SK-N-SH treated with all-trans-retinoic acid at 6 μM for 48 hours (cell line): ENCODE measurements at regions not wholly inside any gene's neighbourhood (a gene's known extent, or its start where the extent isn't known, plus 50 kb on each side); places are given as distances from the start of the nearest gene placed in this dataset.

Experiments used
- ATAC-seq: fragments of 200-7000 bp; cut with Tn5 transposase; 3 replicates; pipeline ENCODE4 v1.9.1; 2020; ENCODE audit warnings: mild to moderate bottlenecking, moderate library complexity
- ARNTL ChIP-seq: fragments of 450-650 bp; formaldehyde crosslinking; IDR thresholded peaks from 2 replicates; pipeline ENCODE4 v1.5.0; 2020; ENCODE audit warnings: low read depth, mild to moderate bottlenecking, moderate library complexity, borderline replicate concordance
- CSDC2 ChIP-seq: fragments of 250-450 bp; sonication (Bioruptor Pico); IDR thresholded peaks from 2 replicates; pipeline ENCODE4 v1.5.0; 2020; ENCODE audit warnings: mild to moderate bottlenecking, moderate library complexity
- ESRRG ChIP-seq: fragments of 250-450 bp; sonication (Bioruptor Pico); IDR thresholded peaks from 2 replicates; pipeline ENCODE4 v1.6.1; 2021; ENCODE audit warnings: mild to moderate bottlenecking
- GLIS3 ChIP-seq: fragments of 250-450 bp; sonication (Bioruptor Pico); IDR thresholded peaks from 2 replicates; pipeline ENCODE4 v1.5.0; 2020; ENCODE audit warnings: mild to moderate bottlenecking, moderate library complexity
- ISL1 ChIP-seq: fragments of 250-450 bp; sonication (Bioruptor Pico); IDR thresholded peaks from 2 replicates; pipeline ENCODE4 v2.1.2; 2022; ENCODE audit warnings: mild to moderate bottlenecking, moderate library complexity
- OSR1 ChIP-seq: fragments of 250-450 bp; sonication (Bioruptor Pico); IDR thresholded peaks from 2 replicates; pipeline ENCODE4 v1.8.0; 2022; ENCODE audit warnings: moderate library complexity, mild to moderate bottlenecking, inconsistent platforms
- PPARA ChIP-seq: fragments of 250-450 bp; sonication (Bioruptor Pico); IDR thresholded peaks from 2 replicates; pipeline ENCODE4 v1.5.0; 2020; ENCODE audit warnings: mild to moderate bottlenecking, borderline replicate concordance
- RARB ChIP-seq: fragments of 250-450 bp; sonication (Bioruptor Pico); IDR thresholded peaks from 2 replicates; pipeline ENCODE4 v1.8.0; 2021; ENCODE audit warnings: mild to moderate bottlenecking, moderate library complexity
- SNAI2 ChIP-seq: fragments of 250-450 bp; sonication (Bioruptor Pico); IDR thresholded peaks from 2 replicates; pipeline ENCODE4 v1.5.0; 2020; ENCODE audit warnings: mild to moderate bottlenecking, moderate library complexity
- TCF4 ChIP-seq: fragments of 250-450 bp; sonication (Bioruptor Pico); IDR thresholded peaks from 2 replicates; pipeline ENCODE4 v1.8.0; 2021; ENCODE audit warnings: mild to moderate bottlenecking, moderate library complexity, borderline replicate concordance
- TOX ChIP-seq: fragments of 250-450 bp; sonication (Bioruptor Pico); IDR thresholded peaks from 2 replicates; pipeline ENCODE4 v1.8.0; 2021; ENCODE audit warnings: mild to moderate bottlenecking, moderate library complexity, borderline replicate concordance
- ZC3H10 ChIP-seq: fragments of 250-450 bp; sonication (Bioruptor Pico); IDR thresholded peaks from 2 replicates; pipeline ENCODE4 v1.5.1; 2021; ENCODE audit warnings: mild to moderate bottlenecking, moderate library complexity
- ZFP3 ChIP-seq: fragments of 250-450 bp; sonication (Bioruptor Pico); IDR thresholded peaks from 2 replicates; pipeline ENCODE4 v1.5.0; 2020; ENCODE audit warnings: mild to moderate bottlenecking, moderate library complexity
- ZNF565 ChIP-seq: fragments of 450-650 bp; formaldehyde crosslinking; conservative IDR thresholded peaks from 2 replicates; pipeline ENCODE4 v1.5.0; 2020; ENCODE audit warnings: low read depth, mild to moderate bottlenecking, moderate library complexity
- ZNF70 ChIP-seq: fragments of 450-650 bp; formaldehyde crosslinking; IDR thresholded peaks from 2 replicates; pipeline ENCODE4 v1.5.0; 2020; ENCODE audit warnings: mild to moderate bottlenecking, moderate library complexity
- ZNF8 ChIP-seq: fragments of 450-650 bp; formaldehyde crosslinking; IDR thresholded peaks from 2 replicates; pipeline ENCODE4 v1.5.0; 2020; ENCODE audit warnings: mild to moderate bottlenecking, moderate library complexity
- TF ChIP-seq, protein P1 (sequence below): fragments of 250-450 bp; sonication (Bioruptor Pico); IDR thresholded peaks from 2 replicates; pipeline ENCODE4 v1.8.0; 2021; ENCODE audit warnings: low read depth, mild to moderate bottlenecking, moderate library complexity, borderline replicate concordance
- TF ChIP-seq, protein P2 (sequence below): fragments of 250-450 bp; sonication (Bioruptor Pico); IDR thresholded peaks from 2 replicates; pipeline ENCODE4 v1.5.0; 2020; ENCODE audit warnings: mild to moderate bottlenecking, moderate library complexity
- TF ChIP-seq, protein P3 (sequence below): fragments of 250-450 bp; sonication (Bioruptor Pico); IDR thresholded peaks from 2 replicates; pipeline ENCODE4 v1.8.0; 2020; ENCODE audit warnings: mild to moderate bottlenecking, moderate library complexity, borderline replicate concordance
- TF ChIP-seq, protein P4 (sequence below): fragments of 250-450 bp; sonication (Bioruptor Pico); IDR thresholded peaks from 2 replicates; pipeline ENCODE4 v1.5.1; 2021; ENCODE audit warnings: mild to moderate bottlenecking, moderate library complexity

DNA sequence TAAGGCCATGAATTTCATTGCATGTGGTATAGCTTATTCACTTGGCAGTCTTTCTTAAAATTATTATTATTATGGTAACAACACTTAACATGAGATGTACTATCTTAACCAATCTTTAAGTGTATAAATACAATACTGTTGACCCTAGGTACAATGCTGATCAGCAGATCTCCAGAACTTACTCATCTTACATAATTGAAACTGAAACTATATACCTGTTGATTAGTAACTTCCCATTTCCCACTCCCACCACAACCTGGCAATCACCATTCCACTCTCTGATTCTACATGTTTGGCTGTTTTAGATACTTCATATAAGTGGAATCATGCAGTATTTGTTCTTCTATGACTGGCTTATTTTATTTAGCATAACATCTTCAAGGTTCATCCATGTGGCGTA lies 150.2 kb upstream of the POU2AF2 start:
- no peak for ATAC-seq
- no peak for TF ChIP-seq ISL1 (CRISPR knock-in tag)

DNA sequence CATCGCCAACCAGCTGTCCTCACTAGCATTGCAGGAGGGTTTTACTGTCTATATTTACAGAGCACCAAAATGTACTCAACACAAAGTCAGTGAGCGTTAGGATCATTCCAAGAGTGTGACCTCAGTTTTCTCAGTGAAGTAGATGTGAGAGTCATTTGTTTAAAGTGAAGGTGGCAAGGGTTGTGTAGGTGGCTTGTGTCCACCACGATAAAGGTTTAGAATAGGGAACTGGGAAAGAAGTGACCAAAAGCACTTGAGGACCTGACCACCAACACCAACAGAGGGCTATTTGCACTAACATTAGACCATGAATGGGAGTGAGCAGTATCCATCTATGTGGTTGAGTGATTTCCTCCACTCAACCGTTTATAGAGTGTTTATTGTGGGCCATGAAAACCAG lies 152.5 kb upstream of the POU2AF2 start:
- ATAC-seq: no peak
- TF ChIP-seq, protein P1, sequence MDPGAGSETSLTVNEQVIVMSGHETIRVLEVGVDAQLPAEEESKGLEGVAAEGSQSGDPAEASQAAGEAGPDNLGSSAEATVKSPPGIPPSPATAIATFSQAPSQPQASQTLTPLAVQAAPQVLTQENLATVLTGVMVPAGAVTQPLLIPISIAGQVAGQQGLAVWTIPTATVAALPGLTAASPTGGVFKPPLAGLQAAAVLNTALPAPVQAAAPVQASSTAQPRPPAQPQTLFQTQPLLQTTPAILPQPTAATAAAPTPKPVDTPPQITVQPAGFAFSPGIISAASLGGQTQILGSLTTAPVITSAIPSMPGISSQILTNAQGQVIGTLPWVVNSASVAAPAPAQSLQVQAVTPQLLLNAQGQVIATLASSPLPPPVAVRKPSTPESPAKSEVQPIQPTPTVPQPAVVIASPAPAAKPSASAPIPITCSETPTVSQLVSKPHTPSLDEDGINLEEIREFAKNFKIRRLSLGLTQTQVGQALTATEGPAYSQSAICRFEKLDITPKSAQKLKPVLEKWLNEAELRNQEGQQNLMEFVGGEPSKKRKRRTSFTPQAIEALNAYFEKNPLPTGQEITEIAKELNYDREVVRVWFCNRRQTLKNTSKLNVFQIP: no peak
- TF ChIP-seq RARB (CRISPR knock-in tag) (no peak), ESRRG (CRISPR knock-in tag) (no peak), GLIS3 (CRISPR knock-in tag) (no peak), ZNF565 (CRISPR knock-in tag) (no peak), ISL1 (CRISPR knock-in tag) (no peak), OSR1 (CRISPR knock-in tag) (no peak), SNAI2 (CRISPR knock-in tag) (no peak), ZFP3 (CRISPR knock-in tag) (no peak), ZC3H10 (CRISPR knock-in tag) (no peak)
- TF ChIP-seq, protein P2, sequence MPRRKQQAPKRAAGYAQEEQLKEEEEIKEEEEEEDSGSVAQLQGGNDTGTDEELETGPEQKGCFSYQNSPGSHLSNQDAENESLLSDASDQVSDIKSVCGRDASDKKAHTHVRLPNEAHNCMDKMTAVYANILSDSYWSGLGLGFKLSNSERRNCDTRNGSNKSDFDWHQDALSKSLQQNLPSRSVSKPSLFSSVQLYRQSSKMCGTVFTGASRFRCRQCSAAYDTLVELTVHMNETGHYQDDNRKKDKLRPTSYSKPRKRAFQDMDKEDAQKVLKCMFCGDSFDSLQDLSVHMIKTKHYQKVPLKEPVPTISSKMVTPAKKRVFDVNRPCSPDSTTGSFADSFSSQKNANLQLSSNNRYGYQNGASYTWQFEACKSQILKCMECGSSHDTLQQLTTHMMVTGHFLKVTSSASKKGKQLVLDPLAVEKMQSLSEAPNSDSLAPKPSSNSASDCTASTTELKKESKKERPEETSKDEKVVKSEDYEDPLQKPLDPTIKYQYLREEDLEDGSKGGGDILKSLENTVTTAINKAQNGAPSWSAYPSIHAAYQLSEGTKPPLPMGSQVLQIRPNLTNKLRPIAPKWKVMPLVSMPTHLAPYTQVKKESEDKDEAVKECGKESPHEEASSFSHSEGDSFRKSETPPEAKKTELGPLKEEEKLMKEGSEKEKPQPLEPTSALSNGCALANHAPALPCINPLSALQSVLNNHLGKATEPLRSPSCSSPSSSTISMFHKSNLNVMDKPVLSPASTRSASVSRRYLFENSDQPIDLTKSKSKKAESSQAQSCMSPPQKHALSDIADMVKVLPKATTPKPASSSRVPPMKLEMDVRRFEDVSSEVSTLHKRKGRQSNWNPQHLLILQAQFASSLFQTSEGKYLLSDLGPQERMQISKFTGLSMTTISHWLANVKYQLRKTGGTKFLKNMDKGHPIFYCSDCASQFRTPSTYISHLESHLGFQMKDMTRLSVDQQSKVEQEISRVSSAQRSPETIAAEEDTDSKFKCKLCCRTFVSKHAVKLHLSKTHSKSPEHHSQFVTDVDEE: no peak
- TF ChIP-seq, protein P3, sequence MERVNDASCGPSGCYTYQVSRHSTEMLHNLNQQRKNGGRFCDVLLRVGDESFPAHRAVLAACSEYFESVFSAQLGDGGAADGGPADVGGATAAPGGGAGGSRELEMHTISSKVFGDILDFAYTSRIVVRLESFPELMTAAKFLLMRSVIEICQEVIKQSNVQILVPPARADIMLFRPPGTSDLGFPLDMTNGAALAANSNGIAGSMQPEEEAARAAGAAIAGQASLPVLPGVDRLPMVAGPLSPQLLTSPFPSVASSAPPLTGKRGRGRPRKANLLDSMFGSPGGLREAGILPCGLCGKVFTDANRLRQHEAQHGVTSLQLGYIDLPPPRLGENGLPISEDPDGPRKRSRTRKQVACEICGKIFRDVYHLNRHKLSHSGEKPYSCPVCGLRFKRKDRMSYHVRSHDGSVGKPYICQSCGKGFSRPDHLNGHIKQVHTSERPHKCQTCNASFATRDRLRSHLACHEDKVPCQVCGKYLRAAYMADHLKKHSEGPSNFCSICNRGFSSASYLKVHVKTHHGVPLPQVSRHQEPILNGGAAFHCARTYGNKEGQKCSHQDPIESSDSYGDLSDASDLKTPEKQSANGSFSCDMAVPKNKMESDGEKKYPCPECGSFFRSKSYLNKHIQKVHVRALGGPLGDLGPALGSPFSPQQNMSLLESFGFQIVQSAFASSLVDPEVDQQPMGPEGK: no peak

DNA sequence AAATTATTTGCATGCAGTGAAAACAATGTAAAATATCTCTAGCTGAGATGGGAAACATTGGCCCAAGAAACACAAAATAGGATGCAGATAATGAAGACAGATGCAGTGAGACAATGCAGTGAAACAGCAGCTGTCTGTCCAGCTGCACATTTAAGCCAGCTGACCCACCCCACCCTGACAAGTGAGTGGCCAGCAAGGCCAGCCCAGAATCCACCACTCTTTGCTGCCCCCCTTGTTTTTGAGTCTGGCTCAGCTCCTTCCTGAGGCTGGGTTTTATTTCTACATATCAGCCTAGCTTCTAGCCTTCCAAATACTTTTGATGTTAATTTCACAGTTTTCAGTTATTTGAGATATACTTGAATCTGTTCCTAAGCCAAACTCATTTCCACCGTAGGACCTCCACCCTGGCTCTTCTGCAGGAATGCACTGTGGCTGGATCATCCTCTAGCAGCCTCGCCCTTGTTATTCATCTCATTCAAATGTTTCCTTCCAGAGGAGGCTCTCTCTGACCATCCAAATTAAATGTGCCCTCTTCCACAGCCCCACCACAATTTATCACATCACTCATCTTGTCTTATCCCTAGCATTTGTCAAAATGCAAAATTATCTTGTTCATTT lies 154.1 kb upstream of the POU2AF2 start:
- TF ChIP-seq ZNF70 (CRISPR knock-in tag) (no peak), ARNTL (CRISPR knock-in tag) (no peak), OSR1 (CRISPR knock-in tag) (no peak), CSDC2 (no peak), RARB (CRISPR knock-in tag) (no peak), TOX (CRISPR knock-in tag) (no peak), PPARA (CRISPR knock-in tag) (no peak), ESRRG (CRISPR knock-in tag) (no peak), SNAI2 (CRISPR knock-in tag) (no peak), ZNF8 (CRISPR knock-in tag) (no peak), TCF4 (CRISPR knock-in tag) (no peak), ZFP3 (CRISPR knock-in tag) (no peak), GLIS3 (CRISPR knock-in tag) (no peak), ZC3H10 (CRISPR knock-in tag) (no peak)
- TF ChIP-seq, protein P2: no peak
- TF ChIP-seq, protein P1: no peak
- TF ChIP-seq, protein P4, sequence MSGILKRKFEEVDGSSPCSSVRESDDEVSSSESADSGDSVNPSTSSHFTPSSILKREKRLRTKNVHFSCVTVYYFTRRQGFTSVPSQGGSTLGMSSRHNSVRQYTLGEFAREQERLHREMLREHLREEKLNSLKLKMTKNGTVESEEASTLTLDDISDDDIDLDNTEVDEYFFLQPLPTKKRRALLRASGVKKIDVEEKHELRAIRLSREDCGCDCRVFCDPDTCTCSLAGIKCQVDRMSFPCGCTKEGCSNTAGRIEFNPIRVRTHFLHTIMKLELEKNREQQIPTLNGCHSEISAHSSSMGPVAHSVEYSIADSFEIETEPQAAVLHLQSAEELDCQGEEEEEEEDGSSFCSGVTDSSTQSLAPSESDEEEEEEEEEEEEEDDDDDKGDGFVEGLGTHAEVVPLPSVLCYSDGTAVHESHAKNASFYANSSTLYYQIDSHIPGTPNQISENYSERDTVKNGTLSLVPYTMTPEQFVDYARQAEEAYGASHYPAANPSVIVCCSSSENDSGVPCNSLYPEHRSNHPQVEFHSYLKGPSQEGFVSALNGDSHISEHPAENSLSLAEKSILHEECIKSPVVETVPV (CRISPR knock-in tag): no peak

More for the DNA sequence above, 154.1 kb upstream of the POU2AF2 start:
- no peak for ATAC-seq
